GM12874 (cell line): ENCODE measurements at regions not wholly inside any gene's neighbourhood (a gene's known extent, or its start where the extent isn't known, plus 50 kb on each side); places are given as distances from the start of the nearest gene placed in this dataset.

Source experiments
- TF ChIP-seq, protein P1 (sequence below): IDR thresholded peaks from 2 replicates; pipeline ENCODE4 v1.5.1; 2011; ENCODE audit warnings: low read depth, mild to moderate bottlenecking, control low read depth, low read length, moderate library complexity; ENCODE audit not compliant: insufficient read depth

DNA sequence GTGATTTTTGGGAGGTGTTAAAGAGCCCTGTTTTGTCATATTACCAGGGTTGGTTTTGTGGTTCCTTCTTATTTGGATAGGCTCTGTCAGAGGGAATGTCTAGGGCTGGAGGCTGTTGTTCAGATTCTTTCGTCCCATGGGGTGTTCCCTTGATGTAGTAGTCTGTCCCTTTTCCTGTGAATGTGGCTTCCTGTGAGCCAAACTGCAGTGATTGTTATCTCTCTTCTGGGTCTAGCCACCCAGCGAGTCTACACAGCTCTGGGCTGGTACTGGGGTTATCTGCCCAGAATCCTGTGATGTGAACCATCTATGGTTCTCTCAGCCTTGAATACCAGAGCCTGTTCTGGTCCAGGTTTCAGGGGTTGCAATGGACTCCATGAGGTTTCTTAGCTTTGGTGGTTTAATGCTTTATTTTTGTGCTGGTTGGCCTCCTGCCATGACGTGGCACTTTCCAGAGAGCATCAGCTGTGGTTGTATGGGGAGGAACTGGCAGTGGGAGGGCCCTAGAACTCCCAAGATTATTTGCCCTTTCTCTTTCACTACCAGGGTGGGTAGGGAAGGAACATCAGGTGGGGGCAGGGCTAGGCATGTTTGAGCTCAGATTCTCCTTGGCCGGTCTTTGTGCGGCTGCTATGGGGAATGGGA, 78.8 kb downstream of the SPRY2 start:
- TF ChIP-seq, protein P1, sequence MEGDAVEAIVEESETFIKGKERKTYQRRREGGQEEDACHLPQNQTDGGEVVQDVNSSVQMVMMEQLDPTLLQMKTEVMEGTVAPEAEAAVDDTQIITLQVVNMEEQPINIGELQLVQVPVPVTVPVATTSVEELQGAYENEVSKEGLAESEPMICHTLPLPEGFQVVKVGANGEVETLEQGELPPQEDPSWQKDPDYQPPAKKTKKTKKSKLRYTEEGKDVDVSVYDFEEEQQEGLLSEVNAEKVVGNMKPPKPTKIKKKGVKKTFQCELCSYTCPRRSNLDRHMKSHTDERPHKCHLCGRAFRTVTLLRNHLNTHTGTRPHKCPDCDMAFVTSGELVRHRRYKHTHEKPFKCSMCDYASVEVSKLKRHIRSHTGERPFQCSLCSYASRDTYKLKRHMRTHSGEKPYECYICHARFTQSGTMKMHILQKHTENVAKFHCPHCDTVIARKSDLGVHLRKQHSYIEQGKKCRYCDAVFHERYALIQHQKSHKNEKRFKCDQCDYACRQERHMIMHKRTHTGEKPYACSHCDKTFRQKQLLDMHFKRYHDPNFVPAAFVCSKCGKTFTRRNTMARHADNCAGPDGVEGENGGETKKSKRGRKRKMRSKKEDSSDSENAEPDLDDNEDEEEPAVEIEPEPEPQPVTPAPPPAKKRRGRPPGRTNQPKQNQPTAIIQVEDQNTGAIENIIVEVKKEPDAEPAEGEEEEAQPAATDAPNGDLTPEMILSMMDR, result no peak

DNA sequence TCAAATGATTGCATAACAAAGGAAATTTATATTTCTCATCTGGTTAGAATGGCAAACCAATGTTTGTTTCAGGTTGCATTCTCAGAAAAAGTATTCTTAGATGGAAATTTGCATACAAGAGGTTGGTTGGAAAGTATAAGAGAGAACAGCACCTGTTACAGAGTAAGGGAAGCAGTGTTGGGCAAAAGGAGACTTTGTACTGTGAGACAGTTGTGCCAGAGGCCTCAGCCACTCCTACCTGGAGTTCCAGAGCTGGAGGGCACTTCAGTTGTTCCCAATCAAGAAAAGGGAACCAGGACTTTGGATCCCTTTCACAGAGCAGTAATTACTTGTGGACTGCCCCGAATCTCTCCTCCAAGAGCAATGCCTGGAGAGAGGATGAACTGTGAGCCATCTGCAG, 81.8 kb downstream of the SPRY2 start:
- TF ChIP-seq, protein P1, result no peak

DNA sequence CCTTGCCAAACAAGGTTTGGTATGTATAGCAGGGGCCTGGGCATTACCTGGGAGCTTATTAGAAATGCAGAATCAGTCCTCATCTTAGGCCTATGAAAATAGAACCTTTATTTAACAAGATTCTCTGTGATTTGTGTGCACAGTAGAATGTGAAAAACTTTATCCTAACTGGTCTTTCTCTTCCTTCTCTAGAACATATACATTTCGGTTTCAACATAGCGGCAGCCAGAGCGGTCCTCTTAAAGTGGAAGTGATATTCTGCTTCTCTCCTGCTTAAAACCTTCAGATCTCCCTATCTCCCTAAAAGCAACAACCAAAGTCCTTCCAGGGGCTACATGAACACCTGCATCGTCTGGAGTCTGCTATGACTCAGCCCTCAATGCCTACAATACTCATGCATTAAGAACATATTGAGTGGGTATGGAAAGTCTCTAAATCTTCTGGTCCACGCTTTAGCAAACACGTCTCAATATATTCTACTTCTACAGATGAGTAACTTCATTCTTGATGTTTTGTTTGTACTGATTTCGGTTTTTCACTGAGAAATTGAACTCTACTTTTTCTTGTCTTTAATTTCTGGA, 84.5 kb downstream of the SPRY2 start:
- TF ChIP-seq, protein P1, result no peak

DNA sequence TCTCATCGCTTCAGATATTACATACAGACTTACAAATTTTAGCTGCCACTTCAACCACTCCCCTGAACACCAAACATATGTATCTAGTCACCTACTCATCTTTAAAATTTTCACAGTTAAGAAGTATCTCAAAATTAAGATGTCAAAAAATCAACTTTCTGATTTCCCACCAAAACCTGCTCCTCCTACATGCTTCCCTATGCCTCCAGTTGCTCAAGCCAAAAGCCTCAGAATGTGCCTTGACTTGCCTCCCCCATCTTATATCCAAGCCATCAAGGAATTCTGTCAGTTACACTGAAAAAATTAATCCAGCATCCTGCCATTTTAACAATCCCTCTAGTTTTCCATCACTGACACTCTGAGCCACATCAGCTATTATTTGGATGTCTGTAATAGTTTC, 85.0 kb downstream of the SPRY2 start:
- TF ChIP-seq, protein P1, result no peak

DNA sequence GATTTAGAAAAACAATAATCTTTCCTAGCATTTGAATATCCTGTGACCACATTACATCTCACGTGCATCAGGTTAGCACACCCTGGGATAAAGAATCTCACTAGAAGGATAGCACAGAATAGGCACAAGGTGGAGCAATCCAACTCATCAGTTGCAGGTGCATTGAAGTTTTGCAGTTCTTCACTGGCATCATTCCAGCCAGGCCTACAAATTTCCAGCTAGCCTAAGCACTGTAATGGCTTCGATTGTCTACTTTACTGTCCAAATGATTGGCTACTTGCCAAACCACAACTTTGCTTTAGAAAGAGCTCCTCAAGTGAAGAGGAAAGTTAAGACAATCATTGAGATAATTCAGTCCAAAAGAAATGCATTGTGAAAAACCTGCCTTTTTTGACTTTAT, 89.5 kb downstream of the SPRY2 start:
- TF ChIP-seq, protein P1, result no peak

DNA sequence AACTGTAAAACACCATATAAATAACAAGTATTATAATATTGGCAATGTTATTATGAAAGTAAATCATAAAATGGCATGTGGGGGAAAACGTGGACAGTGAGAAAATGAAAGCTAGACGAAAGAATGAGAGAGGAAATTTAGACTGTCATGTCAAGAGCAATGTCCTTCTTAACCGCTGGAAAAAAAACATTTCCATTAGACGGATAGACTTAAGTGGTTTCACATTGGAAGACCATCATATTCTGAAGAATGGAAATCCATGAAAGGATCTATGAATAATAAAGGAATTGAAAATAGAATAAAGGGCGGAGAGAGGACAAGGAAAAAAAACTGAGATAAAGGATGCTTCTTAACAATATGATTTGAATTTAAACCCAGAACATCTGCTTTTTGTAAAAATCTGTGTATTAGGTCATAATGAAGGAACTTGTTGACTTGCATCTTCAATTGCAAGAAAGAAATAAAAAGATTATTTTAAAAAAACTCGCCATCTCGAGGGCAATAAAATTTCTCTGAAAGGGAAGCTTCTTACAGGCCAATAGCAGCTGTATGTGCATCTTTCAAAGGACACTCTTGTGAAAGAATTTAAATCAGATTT, 90.6 kb downstream of the SPRY2 start:
- TF ChIP-seq, protein P1, result no peak

DNA sequence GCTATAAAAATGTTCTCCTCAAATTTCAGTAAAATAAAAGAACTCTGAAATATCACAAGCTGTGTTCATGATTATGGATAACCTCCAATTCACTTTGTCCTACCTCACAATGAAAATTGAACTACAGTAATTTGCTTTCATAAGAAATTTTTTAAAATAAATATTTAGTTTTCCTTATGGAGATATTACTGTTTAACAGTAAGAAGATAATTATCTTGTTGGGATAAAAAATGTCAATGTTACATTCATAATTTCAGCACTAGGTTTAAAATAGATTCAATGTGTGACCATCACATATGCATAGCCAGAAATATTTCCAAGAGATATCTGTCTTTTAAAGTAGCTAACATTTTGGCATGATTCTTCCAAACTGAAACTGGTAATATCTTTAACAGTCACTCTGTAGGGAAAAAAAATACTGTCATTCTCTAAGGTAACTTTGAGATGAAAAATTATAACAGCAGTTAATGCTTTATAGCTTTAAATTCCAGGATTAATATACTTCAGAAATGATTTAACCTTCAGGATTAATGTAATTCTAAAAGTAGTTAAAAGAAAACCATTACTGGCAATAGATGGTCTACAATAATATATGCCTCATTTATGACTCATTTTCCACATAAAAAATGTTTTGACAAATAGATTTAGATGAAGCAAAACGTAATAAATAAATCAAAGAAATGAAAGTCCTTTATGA, 91.3 kb downstream of the SPRY2 start:
- TF ChIP-seq, protein P1, result no peak
